ENCODE measurements at regions not wholly inside any gene's neighbourhood (a gene's known extent, or its start where the extent isn't known, plus 50 kb on each side); places are given as distances from the start of the nearest gene placed in this dataset.
"Not testable (repeated sequence)": the region's sequence is repeated elsewhere in the genome, so short reads cannot be mapped to it uniquely, and the experiment has no call there.

GRCh38 chr2:132268284-132268976, 106.7 kb upstream of the ANKRD30BL start:
- not testable (repeated sequence) for TF ChIP-seq MAX (IDR thresholded peaks at IDR 0.05); TEAD4 (IDR thresholded peaks at IDR 0.05); EP300 (IDR thresholded peaks at IDR 0.05; ENCODE audit: borderline replicate concordance); TCF12 (IDR thresholded peaks at IDR 0.05; ENCODE audit: low read depth); TAF1 (IDR thresholded peaks at IDR 0.05; ENCODE audit: low read depth); CEBPB (IDR thresholded peaks at IDR 0.05); REST (IDR thresholded peaks at IDR 0.05; ENCODE audit: low read depth); NFIC (IDR thresholded peaks at IDR 0.05); YY1 (IDR thresholded peaks at IDR 0.05; ENCODE audit: low read depth); FOXM1 (IDR thresholded peaks at IDR 0.05; ENCODE audit: borderline replicate concordance, low read depth)
- peak; percentile 77 for TF ChIP-seq RAD21 (IDR thresholded peaks at IDR 0.05; ENCODE audit: low read depth)
